ENCODE measurements at regions not wholly inside any gene's neighbourhood (a gene's known extent, or its start where the extent isn't known, plus 50 kb on each side); places are given as distances from the start of the nearest gene placed in this dataset.

GRCh38 chr4:83664071-83664470 is 128.2 kb downstream of the GPAT3 start:
- TF ChIP-seq POLR2A (IDR thresholded peaks at IDR 0.05), result no peak
- no peak for TF ChIP-seq POLR2AphosphoS5 (IDR thresholded peaks at IDR 0.05; ENCODE audit: insufficient read depth in 1 of 2, low read depth in 1 of 2)
- no peak for TF ChIP-seq CTCF (IDR thresholded peaks at IDR 0.05)

Data from vagina (tissue), 2 donors.